ENCODE measurements at regions not wholly inside any gene's neighbourhood (a gene's known extent, or its start where the extent isn't known, plus 50 kb on each side); places are given as distances from the start of the nearest gene placed in this dataset.
A peak's percentile ranks its signal among the peaks of the same experiment; 100 is the strongest.

GRCh38 chrX:40166582-40166981 is 68.8 kb upstream of the BCOR start:
- no peak overlapping the region for H3K4me3 Mint-ChIP-seq
- H3K27ac Mint-ChIP-seq: no peak overlapping the region
- peaks cover 51% of the 10 kb centered on the region for H3K27me3 Mint-ChIP-seq
- intact Hi-C loops (cut with micrococcal nuclease): no loop called here
- H3K9me3 Mint-ChIP-seq: no peaks in the 10 kb centered on the region
- H3K4me1 Mint-ChIP-seq (ENCODE audit: low read depth): peaks cover 28% of the 10 kb centered on the region
- no peaks in the 10 kb centered on the region for H3K36me3 Mint-ChIP-seq (ENCODE audit: low read depth)

GRCh38 chrX:40165861-40166260 is 68.1 kb upstream of the BCOR start:
- Mint-ChIP-seq H3K9me3 (no peaks in the 10 kb centered on the region), H3K27me3 (peaks cover 51% of the 10 kb centered on the region), H3K4me3 (no peak overlapping the region), H3K27ac (no peak overlapping the region), H3K36me3 (ENCODE audit: low read depth) (no peaks in the 10 kb centered on the region), H3K4me1 (ENCODE audit: low read depth) (peaks cover 20% of the 10 kb centered on the region)
- intact Hi-C loops (cut with micrococcal nuclease): no loop called here

GRCh38 chrX:40165206-40165605 is 67.4 kb upstream of the BCOR start:
- no peak overlapping the region for H3K27ac Mint-ChIP-seq
- intact Hi-C loops (cut with micrococcal nuclease): no loop called here
- peaks cover 51% of the 10 kb centered on the region for H3K27me3 Mint-ChIP-seq
- H3K36me3 Mint-ChIP-seq (ENCODE audit: low read depth): no peaks in the 10 kb centered on the region
- H3K4me1 Mint-ChIP-seq (ENCODE audit: low read depth): peaks cover 20% of the 10 kb centered on the region
- H3K4me3 Mint-ChIP-seq: no peak overlapping the region
- H3K9me3 Mint-ChIP-seq: no peaks in the 10 kb centered on the region

GRCh38 chrX:40164751-40165150 is 67.0 kb upstream of the BCOR start:
- peaks cover 51% of the 10 kb centered on the region for H3K27me3 Mint-ChIP-seq
- no peak overlapping the region for H3K4me3 Mint-ChIP-seq
- intact Hi-C loops (cut with micrococcal nuclease): no loop called here

GRCh38 chrX:40158036-40158706 is 60.4 kb upstream of the BCOR start:
- Mint-ChIP-seq H3K4me3 (peak overlapping the region; percentile 59), H3K27me3 (peaks cover 21% of the 10 kb centered on the region), H3K36me3 (ENCODE audit: low read depth) (no peaks in the 10 kb centered on the region), H3K9me3 (no peaks in the 10 kb centered on the region), H3K4me1 (ENCODE audit: low read depth) (peaks cover 23% of the 10 kb centered on the region), H3K27ac (no peak overlapping the region)
- intact Hi-C loops (cut with micrococcal nuclease): no loop called here

More at GRCh38 chrX:40164751-40165150, 67.0 kb upstream of the BCOR start:
- H3K4me1 Mint-ChIP-seq (ENCODE audit: low read depth): peaks cover 20% of the 10 kb centered on the region
- H3K27ac Mint-ChIP-seq: no peak overlapping the region
- no peaks in the 10 kb centered on the region for H3K36me3 Mint-ChIP-seq (ENCODE audit: low read depth)
- H3K9me3 Mint-ChIP-seq: no peaks in the 10 kb centered on the region

- H3K27me3 Mint-ChIP-seq: peaks cover 20% of the 10 kb centered on the region
- no peak overlapping the region for H3K27ac Mint-ChIP-seq
- intact Hi-C loops (cut with micrococcal nuclease): no loop called here
- peaks cover 24% of the 10 kb centered on the region for H3K4me1 Mint-ChIP-seq (ENCODE audit: low read depth)
- H3K36me3 Mint-ChIP-seq (ENCODE audit: low read depth): no peaks in the 10 kb centered on the region
- H3K4me3 Mint-ChIP-seq: no peak overlapping the region
- H3K9me3 Mint-ChIP-seq: no peaks in the 10 kb centered on the region
These were observed 59.7 kb upstream of the BCOR start for GRCh38 chrX:40157228-40158035.

GRCh38 chrX:40156470-40157227 is 58.9 kb upstream of the BCOR start:
- peaks cover 16% of the 10 kb centered on the region for H3K27me3 Mint-ChIP-seq
- H3K36me3 Mint-ChIP-seq (ENCODE audit: low read depth): no peaks in the 10 kb centered on the region
- H3K4me3 Mint-ChIP-seq: no peak overlapping the region
- intact Hi-C loops (cut with micrococcal nuclease): no loop called here
- peaks cover 24% of the 10 kb centered on the region for H3K4me1 Mint-ChIP-seq (ENCODE audit: low read depth)
- no peaks in the 10 kb centered on the region for H3K9me3 Mint-ChIP-seq
- H3K27ac Mint-ChIP-seq: no peak overlapping the region

- Mint-ChIP-seq H3K36me3 (ENCODE audit: low read depth) (no peaks in the 10 kb centered on the region), H3K27me3 (peaks cover 19% of the 10 kb centered on the region), H3K4me3 (peak overlapping the region; percentile 66), H3K9me3 (no peaks in the 10 kb centered on the region), H3K4me1 (ENCODE audit: low read depth) (peaks cover 24% of the 10 kb centered on the region), H3K27ac (peak overlapping the region; percentile 56)
- intact Hi-C loops (cut with micrococcal nuclease): no loop called here
These were observed 58.1 kb upstream of the BCOR start for GRCh38 chrX:40155589-40156469.

- Mint-ChIP-seq H3K4me3 (peak overlapping the region; percentile 71), H3K9me3 (no peaks in the 10 kb centered on the region), H3K27ac (peak overlapping the region; percentile 56), H3K27me3 (peaks cover 22% of the 10 kb centered on the region), H3K36me3 (ENCODE audit: low read depth) (no peaks in the 10 kb centered on the region), H3K4me1 (ENCODE audit: low read depth) (peaks cover 29% of the 10 kb centered on the region)
- intact Hi-C loops (cut with micrococcal nuclease): loop anchor here (5.0 kb wide), 1 partner anchor 48 kb away; no protein-coding TSS in a partner anchor
These were observed 57.3 kb upstream of the BCOR start for GRCh38 chrX:40154853-40155588.

- H3K4me1 Mint-ChIP-seq (ENCODE audit: low read depth): peaks cover 35% of the 10 kb centered on the region
- no peaks in the 10 kb centered on the region for H3K9me3 Mint-ChIP-seq
- no peaks in the 10 kb centered on the region for H3K36me3 Mint-ChIP-seq (ENCODE audit: low read depth)
- intact Hi-C loops (cut with micrococcal nuclease): loop anchor here (5.0 kb wide), 1 partner anchor 47 kb away; no protein-coding TSS in a partner anchor
- H3K27ac Mint-ChIP-seq: peak overlapping the region; percentile 56
- peaks cover 19% of the 10 kb centered on the region for H3K27me3 Mint-ChIP-seq
- H3K4me3 Mint-ChIP-seq: peak overlapping the region; percentile 71
These were observed 56.6 kb upstream of the BCOR start for GRCh38 chrX:40154250-40154852.

GRCh38 chrX:40153345-40154249 is 55.8 kb upstream of the BCOR start:
- Mint-ChIP-seq H3K36me3 (ENCODE audit: low read depth) (no peaks in the 10 kb centered on the region), H3K27me3 (peaks cover 26% of the 10 kb centered on the region), H3K9me3 (no peaks in the 10 kb centered on the region), H3K27ac (peak overlapping the region; percentile 63), H3K4me3 (peak overlapping the region; percentile 68), H3K4me1 (ENCODE audit: low read depth) (peaks cover 43% of the 10 kb centered on the region)
- intact Hi-C loops (cut with micrococcal nuclease): loop anchor here (5.0 kb wide), 1 partner anchor 46 kb away; no protein-coding TSS in a partner anchor
